PFSK-1 (cell line): ENCODE measurements at regions not wholly inside any gene's neighbourhood (a gene's known extent, or its start where the extent isn't known, plus 50 kb on each side); places are given as distances from the start of the nearest gene placed in this dataset.

Experiments
- FOXP2 ChIP-seq: optimal IDR thresholded peaks from 2 replicates; pipeline ENCODE3; 2011; ENCODE audit warnings: borderline replicate concordance, control low read depth, inconsistent platforms; ENCODE audit not compliant: insufficient read depth; ENCODE audit errors: extremely low read length, extremely low read depth
- POLR2AphosphoS5 ChIP-seq: IDR thresholded peaks from 2 replicates; pipeline ENCODE4 v1.6.1; 2012; ENCODE audit warnings: low read depth, mild to moderate bottlenecking, control low read depth, low read length, moderate library complexity
- REST ChIP-seq, 2 experiments: IDR thresholded peaks; 2 replicates each; pipeline versions ENCODE4 v1.6.1 to v1.8.0; 2011 to 2012; ENCODE audit warnings: low read depth in 2 of 2, low read length in 2 of 2, control low read depth in 1 of 2, inconsistent platforms in 1 of 2, mild to moderate bottlenecking in 1 of 2, moderate library complexity in 1 of 2; ENCODE audit not compliant: insufficient read depth in 1 of 2
- SIN3A ChIP-seq: IDR thresholded peaks from 2 replicates; pipeline ENCODE4 v1.6.1; 2012; ENCODE audit warnings: mild to moderate bottlenecking, low read length, moderate library complexity, borderline replicate concordance; ENCODE audit not compliant: insufficient read depth
- TAF1 ChIP-seq: IDR thresholded peaks from 2 replicates; pipeline ENCODE4 v1.6.1; 2012; ENCODE audit warnings: low read length, control low read depth, borderline replicate concordance; ENCODE audit not compliant: insufficient read depth

- TF ChIP-seq REST (IDR thresholded peaks at IDR 0.05; ENCODE audit: insufficient read depth in 1 of 2, low read depth in 2 of 2, low read length in 2 of 2), result no peak
- TF ChIP-seq POLR2AphosphoS5, result no peak
- TF ChIP-seq TAF1, result no peak
- no peak for TF ChIP-seq SIN3A
- no peak for TF ChIP-seq FOXP2
Measured at GRCh38 chr1:81731989-81732388, 68.7 kb upstream of the ADGRL2 start.
